Heart left ventricle (tissue), 13 donors: ENCODE measurements at regions not wholly inside any gene's neighbourhood (a gene's known extent, or its start where the extent isn't known, plus 50 kb on each side); places are given as distances from the start of the nearest gene placed in this dataset.

Source experiments
- POLR2A ChIP-seq, 2 donors: fragments of 450-650 bp; IDR thresholded peaks; one replicate each; pipeline ENCODE4 v1.6.1; 2017; ENCODE audit warnings: antibody characterized with exemption in 2 of 2, mild to moderate bottlenecking in 2 of 2, moderate library complexity in 2 of 2
- TF ChIP-seq, protein P1 (sequence below), 12 donors: fragments of 200-600 bp; sonication (generic) in 4 of 12; IDR thresholded peaks; one replicate each; pipeline versions ENCODE4 v1.5.0 to v1.8.0; 2018 to 2022; ENCODE audit warnings: antibody characterized with exemption in 12 of 12, mild to moderate bottlenecking in 5 of 12
- donor health status: ischemic (EF 13 %, LVEDD 7.1; RV severe dilation, severe dysfunction).
- donor health status: DM: no; HTN: yes; CAD: no.
- donor health status: DM: no; HTN: no; CAD: no.
- donor health status: ischemic (EF 25% LVEDD 6.9; RV normal size, moderate dysfunction).
- donor health status: ischemic (EF 25% LVEDD 5.7; RV mildly dilated, moderate dysfunction).
- donor health status: ischemic (EF 35%, LVEDD 5.7; RV mildly dilated, moderate dysfunction).
- donor health status: nonischemic (EF 11% LVEDD 7.7; RV severe dilation, severe dysfunction).
- donor health status: DM: yes; HTN: yes; CAD: no.
- donor health status: PGD.
- donor health status: ischemic (EF 29% LVEDD 5.4; RV normal size, mild dysfunction).
- donor health status: nonischemic (EF 23%, LVEDD 6.1; RV moderate dilation, normal function).

DNA sequence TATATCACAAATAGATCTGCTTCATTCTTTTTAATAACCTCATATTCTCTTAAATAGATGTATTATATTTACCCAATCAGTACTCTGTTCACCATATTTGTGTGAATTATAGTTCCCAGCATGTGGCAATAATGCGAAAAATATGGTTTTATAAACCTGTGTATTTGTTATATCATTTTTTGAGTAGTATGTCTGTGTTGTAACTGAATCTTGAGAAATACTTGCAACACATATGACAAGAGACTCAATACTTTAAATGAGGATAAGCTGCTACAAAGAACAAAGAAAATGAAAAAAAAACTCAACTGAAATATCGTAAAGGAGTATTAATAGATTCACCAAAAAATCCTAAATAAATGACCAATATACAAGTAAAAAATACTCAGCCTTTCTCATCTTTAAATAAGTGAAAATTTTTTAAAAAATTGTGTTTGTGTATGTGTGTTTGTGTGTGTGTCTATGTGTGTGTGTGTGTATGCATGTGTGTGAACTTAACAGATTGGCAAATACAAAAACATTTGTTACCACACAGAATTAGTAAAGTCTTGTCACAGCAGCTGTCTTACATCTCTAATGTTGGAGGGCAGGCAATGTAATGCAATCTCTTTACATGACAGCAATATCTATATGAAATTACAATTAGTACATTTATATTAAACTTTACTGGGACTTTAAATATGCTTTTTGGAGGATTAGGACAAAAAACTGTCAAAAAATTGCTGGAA, 441.9 kb upstream of the MGAT4C start:
- TF ChIP-seq, protein P1, sequence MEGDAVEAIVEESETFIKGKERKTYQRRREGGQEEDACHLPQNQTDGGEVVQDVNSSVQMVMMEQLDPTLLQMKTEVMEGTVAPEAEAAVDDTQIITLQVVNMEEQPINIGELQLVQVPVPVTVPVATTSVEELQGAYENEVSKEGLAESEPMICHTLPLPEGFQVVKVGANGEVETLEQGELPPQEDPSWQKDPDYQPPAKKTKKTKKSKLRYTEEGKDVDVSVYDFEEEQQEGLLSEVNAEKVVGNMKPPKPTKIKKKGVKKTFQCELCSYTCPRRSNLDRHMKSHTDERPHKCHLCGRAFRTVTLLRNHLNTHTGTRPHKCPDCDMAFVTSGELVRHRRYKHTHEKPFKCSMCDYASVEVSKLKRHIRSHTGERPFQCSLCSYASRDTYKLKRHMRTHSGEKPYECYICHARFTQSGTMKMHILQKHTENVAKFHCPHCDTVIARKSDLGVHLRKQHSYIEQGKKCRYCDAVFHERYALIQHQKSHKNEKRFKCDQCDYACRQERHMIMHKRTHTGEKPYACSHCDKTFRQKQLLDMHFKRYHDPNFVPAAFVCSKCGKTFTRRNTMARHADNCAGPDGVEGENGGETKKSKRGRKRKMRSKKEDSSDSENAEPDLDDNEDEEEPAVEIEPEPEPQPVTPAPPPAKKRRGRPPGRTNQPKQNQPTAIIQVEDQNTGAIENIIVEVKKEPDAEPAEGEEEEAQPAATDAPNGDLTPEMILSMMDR (IDR thresholded peaks at IDR 0.05) = no peak
- TF ChIP-seq POLR2A (IDR thresholded peaks at IDR 0.05) = no peak
